ENCODE measurements at regions not wholly inside any gene's neighbourhood (a gene's known extent, or its start where the extent isn't known, plus 50 kb on each side); places are given as distances from the start of the nearest gene placed in this dataset.
A peak's percentile ranks its signal among the peaks of the same experiment; 100 is the strongest.

- DNase-seq = no peak
These were observed 90.9 kb upstream of the CHST15 start for GRCh38 chr10:124184208-124184830.

DNA sequence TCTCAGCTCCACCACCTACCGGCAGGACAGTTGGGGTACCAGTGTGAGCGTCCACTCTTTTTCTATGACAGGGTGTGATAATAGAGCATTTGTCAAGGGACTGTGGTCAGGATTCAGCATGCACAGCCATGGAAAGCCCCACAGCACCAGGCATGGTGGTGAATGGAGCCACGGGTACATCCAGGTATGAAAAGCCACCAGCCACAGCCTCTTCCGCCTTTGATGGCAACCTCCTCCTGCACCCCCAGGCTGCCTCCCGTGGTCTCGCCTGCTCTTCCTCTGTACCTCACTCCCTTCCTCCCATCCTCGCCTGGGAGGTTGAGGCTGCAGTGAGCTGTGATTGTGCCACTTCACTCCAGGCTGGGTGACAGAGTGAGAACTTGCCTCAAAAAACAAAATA is 90.2 kb upstream of the CHST15 start:
- DNase-seq = no peak

DNA sequence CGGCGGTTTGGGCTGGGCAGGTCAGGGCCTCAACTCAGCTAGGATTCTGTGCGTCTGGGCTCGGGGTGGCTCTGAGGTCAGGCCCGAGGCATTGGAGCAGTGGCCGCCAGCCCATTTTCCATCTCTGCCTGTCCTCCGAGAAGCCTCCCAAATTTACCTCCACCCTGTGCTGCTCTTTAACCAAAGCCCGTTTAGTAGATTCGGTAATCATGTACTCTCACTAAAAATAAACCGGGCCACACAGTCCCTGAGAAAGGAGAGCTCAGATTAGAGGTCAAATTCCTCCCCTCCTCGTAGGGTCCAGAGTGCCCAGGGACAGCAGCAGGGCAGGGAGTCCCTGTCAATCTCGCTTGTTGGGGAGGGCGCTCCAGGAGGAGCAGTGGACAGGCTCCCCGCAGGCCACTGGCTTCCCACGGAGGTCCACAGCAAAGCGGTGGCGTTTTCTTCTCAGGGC is 88.7 kb upstream of the CHST15 start:
- no peak for DNase-seq

- no peak for DNase-seq
These were observed 88.3 kb upstream of the CHST15 start for GRCh38 chr10:124181656-124182055.

- no peak for DNase-seq
These were observed 87.7 kb upstream of the CHST15 start for GRCh38 chr10:124180947-124181549.

- no peak for DNase-seq
These were observed 86.8 kb upstream of the CHST15 start for GRCh38 chr10:124180044-124180745.

- no peak for DNase-seq
These were observed 86.1 kb upstream of the CHST15 start for GRCh38 chr10:124179308-124180043.

- no peak for DNase-seq
These were observed 83.8 kb upstream of the CHST15 start for GRCh38 chr10:124177180-124177518.

DNA sequence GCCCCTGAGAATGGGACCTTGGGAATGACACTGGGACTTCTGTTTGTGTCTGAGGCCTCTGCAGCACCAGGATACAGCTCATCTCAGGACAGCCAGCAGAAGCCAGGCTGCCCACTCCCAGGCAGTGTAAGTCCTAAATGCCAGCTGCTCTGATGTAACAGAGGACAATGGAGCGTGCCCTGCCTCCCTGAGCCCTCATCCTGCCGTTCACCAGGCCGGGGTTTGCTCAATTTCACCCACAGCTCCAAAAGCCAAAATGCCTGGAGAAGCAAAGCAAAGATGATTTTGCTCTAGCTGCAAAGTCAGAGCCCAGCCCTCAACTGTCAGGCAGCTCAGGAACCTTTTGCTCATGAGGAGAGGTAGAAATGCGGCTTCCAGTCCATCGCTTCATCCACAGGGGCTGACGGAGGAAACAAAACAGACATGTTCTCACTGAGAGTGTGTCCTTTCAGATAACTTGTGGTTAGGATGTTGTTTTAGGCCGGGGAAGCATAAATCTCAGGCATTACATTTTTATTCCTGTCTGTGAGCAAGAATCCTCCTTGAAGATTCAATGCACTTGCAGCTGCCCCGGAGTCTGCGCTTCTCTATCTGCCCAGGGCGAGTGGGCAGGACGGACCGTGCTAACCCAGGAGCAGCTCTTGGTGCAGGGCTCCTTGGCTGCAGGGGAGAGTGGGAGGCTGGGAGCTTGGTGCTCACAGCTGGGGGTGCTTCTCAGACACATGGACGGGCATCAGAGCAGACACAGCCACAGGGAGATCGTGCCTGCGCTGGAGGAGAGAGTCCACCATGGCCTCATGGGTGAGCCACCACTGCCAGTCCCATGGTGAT is 83.2 kb upstream of the CHST15 start:
- no peak for DNase-seq

GRCh38 chr10:124175701-124176348 is 82.4 kb upstream of the CHST15 start:
- no peak for DNase-seq

DNA sequence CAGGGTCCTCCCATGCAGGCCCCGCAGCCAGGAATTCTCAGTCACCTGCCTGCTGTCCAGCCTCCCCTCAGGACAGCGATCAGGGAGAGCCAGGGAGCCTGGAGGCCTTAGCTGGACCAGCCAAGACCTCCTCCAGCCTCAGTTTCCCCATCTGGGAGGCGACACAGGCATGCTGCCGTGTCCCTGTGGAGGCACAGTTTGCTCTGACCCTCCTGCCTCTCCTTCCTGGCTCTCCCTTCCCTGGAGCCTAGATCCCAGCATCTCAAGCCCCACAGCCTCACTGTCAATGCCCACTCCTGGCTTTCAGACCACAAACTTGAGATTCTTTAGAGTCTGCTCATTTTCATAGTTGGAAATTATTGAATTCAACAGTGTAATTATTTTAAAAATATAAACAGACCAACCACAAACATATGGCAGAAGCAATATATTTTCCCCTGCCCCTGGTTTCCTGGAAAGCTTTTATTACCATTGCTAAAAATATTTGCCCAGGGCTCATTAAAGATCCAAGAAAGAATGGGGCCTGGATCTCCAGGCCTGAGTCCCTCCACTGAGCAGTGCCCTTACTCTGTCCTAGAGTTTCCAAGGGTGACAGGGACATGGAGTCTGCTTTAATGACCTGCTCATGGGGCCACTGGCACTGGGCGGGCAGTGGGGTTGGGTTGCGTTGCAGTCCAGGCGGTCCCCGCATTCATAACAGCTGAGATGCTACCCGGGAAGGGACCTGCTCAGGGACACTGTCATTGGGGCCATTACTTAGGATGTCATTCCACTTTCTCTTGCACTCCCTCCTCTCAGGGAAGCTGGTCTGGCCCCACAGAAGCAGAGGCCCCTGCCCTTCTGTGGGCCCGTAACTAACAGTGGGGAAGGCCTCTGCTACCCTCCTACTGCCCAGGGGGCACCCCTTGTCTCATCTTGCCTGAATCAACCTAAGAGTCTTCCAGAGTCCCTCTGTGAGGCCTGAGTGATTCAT is 81.6 kb upstream of the CHST15 start:
- no peak for DNase-seq

GRCh38 chr10:124174071-124174566 is 80.7 kb upstream of the CHST15 start:
- no peak for DNase-seq

- DNase-seq = no peak
These were observed 80.0 kb upstream of the CHST15 start for GRCh38 chr10:124173298-124173900.

- peak in 1 of 2 donors; percentile 65 for DNase-seq
These were observed 79.0 kb upstream of the CHST15 start for GRCh38 chr10:124172181-124172916.

GRCh38 chr10:124171561-124171960 is 78.2 kb upstream of the CHST15 start:
- DNase-seq = no peak

DNA sequence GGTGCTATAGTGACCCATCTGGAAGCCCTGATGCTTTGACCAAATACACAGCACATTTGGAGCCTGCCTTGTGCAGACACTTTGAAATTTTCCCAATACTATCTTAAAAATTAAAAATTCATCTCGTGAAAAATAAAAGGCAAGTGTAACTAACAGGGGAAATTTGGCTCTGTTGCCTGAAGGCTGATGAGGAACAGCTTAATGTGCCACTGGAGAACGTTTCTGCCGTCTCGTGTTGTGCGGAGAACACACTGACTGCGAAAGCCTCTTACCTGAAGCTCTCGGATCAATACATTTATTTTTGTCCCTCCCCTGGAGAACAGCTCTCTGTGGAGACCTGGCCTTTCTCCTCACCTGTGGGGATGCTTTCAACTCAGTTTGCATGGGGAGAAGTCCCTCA is 77.2 kb upstream of the CHST15 start:
- no peak for DNase-seq

GRCh38 chr10:124168991-124169802 is 75.8 kb upstream of the CHST15 start:
- no peak for DNase-seq

DNA sequence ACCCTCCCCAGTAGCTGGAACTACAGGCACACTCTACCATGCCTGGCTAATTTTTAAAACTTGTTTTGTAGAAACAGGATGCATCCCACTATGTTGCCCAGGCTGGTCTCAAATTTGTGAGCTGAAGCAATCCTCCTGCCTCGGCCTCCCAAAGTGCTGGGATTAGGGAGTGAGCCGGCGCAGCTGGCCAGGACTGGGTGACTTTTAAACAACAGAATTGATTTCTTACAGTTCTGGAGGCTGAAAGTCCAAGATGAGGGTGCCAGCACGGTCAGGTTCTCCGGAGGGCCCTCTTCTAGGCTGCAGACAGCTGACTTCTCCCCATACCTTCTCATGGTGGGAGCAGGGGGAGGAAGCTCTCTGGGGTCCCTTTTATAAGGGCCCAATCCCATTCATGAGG is 75.2 kb upstream of the CHST15 start:
- no peak for DNase-seq

All from right lung (tissue), 2 donors.